ENCODE measurements at regions not wholly inside any gene's neighbourhood (a gene's known extent, or its start where the extent isn't known, plus 50 kb on each side); places are given as distances from the start of the nearest gene placed in this dataset.
"Not testable (repeated sequence)": the region's sequence is repeated elsewhere in the genome, so short reads cannot be mapped to it uniquely, and the experiment has no call there.

DNA sequence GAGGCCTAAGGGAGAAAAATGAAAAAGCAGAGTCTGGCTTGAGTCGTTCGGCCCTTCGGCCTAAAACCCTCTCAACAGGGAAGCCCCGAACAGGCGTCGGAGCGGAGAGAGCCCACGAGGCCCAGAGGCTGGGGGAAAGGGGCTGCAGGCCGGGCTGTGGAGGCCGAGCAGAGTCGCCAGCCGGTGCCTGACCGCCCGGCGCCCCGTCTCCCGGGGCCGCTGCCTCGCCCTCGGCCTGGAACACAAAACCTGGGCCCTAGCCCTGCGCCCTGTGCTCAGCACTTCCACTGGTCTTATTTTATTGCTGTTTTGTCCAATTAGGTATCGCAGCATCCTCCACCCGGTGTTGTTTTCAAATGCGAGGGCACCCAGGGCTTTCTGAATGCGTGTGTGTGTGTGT lies 110.1 kb upstream of the FOXD4L5 start:
- not testable (repeated sequence) for DNase-seq (ENCODE audit: low read depth)

DNA sequence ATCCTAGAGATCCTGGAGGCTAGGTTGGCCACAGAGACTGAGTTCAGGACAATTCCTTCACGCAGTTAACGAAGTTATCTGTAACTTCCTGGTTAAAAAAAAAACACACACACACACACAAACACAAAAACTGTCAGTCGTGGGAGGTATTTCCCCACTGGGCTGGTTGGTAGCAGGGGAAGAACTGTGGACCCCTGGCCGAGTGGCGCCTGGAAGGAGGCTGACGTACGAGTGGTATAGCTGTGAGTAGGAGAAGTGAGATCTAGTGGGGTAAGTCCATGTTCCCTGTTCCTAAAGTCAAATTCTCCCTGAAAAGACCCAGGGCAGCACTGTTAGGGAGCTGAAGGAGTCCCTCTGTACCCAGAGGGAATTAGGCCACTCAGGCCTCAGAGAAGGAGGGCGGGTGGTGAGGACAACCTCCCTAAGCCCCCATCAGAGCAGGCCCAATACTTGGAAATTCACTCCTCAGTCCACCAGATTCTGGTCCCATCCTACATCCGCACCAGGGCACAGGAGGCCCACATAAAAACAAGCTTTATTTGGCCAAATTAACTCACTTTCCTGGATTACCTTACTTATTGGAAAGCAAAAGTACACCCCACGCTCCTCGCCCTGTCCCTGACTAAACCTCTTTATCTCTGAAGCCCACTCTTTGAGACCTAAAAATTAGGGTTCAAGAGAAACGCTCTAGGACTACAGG lies 108.3 kb upstream of the FOXD4L5 start:
- DNase-seq (ENCODE audit: low read depth), result not testable (repeated sequence)

DNA sequence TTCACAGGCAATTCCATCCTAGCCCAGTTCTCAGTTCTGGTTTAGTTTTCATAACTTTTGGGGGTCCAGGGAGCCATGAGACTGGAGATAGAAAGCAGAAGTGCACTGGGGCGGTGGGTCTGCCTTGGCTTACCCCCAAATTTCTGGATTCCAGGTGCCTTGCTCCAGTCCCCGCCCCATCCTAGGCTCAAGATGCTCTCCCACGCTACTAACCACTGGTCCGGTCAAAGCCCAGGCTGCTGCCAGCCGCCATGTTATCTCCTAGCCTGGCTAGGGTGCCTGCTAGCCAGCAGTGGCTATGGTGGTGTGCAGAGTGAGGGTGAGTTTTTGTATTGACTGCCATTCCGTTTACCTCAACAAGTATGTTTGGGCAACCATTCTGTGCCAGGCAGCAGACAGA lies 107.6 kb upstream of the FOXD4L5 start:
- not testable (repeated sequence) for DNase-seq (ENCODE audit: low read depth)

DNA sequence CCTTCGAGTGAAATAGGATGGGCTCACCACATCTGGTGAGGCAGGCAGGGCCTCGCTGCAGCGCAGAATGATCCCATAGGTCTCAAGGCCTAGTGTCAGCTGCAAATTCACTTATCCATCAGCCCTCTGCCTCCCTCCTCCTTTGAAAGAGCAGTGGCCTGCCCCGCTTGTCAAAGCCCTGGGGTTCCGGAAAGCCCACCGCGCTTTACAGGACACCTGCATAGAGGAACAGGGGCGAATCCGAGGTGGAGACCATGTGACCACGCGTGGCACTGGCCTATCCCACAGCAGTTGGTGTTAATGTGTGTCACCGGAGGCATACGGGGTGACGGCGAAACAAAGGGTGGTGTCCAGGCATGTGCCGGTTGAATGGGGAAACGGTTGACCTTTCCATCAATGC lies 104.7 kb upstream of the FOXD4L5 start:
- not testable (repeated sequence) for DNase-seq (ENCODE audit: low read depth)

DNA sequence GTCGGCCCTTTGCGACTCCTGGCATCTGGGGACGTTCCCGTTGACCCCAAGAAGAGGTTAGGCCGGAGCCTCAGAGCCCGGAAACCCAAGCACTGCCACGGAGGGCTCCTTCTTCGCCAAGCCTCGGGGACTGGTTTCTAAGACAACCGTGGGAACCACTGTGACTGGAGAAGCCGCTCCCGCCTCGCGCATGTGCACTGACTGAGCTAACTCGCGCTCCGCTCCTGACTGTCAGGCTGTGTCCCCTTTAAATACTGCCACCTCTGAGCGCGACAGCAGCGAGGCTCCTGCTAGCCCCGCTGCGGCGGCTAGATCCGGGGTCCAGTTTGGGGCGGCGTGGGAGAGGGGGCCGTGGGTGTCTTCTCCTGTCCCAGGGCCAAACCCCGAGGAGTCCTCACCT lies 104.2 kb upstream of the FOXD4L5 start:
- not testable (repeated sequence) for DNase-seq (ENCODE audit: low read depth)

DNA sequence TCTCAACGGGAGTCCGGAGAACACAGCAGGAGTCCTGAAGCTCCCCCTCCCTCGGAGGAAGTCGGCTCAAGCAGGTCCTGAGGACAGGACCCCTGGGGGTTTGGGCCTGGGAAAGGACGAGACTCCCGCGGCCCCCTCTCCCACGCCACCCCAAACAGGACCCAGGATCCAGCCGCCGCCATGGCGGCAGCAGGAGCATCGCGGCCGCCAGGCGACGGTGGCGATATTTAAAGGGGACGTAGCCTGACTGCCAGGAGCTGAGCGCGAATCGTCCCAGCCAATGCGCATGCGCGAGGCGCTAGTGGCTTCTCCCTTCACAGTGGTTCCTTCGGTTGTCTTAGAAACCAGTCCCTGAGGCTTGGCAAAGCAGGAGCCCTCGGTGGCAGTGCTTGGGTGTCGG lies 101.7 kb upstream of the FOXD4L5 start:
- peak; percentile 65 for DNase-seq (ENCODE audit: low read depth)

DNA sequence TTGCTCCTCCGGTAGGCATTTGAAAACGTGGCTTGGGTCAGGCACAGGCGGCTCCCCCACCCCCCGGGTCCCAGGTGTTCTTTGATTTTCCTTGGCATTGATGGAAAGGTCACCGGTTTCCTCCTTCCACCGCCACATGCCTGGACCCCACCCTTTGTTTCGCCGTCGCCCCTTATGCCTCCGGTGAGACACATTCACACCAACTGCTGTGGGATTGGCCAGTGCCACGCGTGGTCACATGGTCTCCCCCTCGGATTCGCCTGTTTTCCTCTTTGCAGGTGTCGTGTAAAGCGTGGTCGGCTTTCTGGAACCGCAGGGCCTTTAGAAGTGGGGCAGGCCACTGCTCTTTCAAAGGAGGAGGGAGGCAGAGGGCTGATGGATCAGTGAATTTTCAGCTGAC lies 101.2 kb upstream of the FOXD4L5 start:
- DNase-seq (ENCODE audit: low read depth), result not testable (repeated sequence)

DNA sequence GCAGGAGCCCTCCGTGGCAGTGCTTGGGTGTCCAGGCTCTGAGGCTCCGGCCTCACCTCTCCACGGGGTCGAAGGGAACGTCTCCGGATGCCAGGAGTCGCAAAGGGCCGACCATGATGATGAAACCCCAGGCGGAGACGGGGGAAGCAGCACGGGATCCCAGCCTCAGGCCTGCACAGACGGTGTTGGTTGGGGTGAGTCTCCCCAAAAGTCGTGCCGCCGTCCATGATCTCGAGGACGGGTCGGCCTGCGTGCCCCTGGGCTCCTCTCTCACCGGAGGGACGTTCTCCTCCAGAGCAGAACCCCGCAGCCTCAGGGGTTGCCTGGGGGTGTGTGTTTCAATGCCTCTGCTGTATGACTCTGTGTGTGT lies 100.6 kb upstream of the FOXD4L5 start:
- not testable (repeated sequence) for DNase-seq (ENCODE audit: low read depth)

DNA sequence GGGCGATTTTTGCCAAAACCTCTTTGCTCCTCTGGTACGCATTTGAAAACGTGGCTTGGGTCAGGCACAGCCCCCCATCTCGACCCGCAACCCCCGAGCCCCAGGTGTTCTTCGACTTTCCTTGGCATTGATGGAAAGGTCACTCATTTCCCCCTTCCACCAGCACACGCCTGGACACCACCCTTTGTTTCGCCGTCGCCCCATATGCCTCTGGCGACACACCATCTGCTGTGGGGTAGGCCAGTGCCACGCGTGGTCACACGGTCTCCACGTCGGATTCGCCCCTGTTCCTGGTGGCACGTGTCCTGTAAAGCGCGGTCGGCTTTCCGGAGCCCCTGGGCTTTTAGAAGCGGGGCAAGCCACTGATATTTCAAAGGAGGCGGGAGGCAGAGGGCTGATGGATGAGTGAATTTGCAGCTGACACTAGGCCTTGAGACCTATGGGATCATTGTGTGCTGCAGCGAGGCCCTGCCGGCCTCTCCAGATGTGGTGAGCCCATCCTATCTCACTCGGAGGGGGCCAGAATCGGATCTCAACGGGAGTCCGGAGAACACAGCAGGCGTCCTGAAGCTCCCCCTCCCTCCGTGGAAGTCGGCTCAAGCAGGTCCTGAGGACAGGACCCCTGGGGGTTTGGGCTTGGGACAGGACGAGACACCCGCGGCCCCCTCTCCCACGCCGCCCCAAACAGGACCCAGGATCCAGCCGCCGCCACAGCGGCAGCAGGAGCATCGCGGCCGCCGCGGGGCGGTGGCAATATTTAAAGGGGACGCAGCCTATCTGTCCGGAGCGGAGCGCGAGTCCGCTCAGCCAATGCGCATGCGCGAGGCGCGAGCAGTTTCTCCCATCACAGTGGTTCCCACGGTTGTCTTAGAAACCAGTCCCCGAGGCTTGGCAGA lies 100.0 kb upstream of the FOXD4L5 start:
- DNase-seq (ENCODE audit: low read depth), result not testable (repeated sequence)

DNA sequence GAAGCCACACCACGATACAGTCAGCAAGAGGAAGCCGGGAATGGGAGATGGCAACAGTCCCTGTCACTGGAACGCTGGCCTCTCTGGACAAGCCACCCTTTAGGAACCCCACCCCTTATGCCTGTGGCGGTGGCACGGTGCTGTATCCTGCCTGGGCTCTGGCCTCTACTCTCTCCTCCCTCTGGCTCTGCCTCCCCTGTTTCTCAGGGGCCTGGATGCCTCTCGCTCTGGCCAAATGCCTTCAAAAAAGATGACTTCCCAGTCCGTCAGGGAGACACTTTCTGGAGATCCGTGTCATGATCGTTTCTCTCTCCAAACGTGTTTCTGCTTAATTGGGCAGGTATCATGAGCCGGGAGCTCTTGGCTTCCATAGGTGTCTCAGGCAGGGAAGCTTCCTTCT lies 99.1 kb upstream of the FOXD4L5 start:
- not testable (repeated sequence) for DNase-seq (ENCODE audit: low read depth)

DNA sequence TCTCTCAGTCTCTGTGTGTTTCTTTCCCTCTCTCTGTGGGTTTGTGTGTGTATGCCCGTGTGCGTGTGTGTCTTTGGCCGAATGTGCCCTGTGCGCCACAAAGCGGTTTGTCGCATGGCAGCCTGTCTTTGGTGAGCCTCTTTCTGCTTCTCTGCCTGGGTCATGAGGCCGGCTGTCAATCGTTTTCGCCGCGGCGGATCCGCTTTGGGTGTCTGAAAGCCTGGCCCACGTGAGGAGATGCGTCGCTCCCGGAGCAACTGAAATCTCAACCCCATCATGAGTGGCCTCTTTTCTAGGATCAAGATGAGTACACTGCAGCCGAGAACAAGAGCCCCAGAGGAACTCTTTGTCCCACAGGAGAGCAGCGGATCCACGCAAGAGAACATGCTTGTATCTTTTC lies 98.6 kb upstream of the FOXD4L5 start:
- not testable (repeated sequence) for DNase-seq (ENCODE audit: low read depth)

DNA sequence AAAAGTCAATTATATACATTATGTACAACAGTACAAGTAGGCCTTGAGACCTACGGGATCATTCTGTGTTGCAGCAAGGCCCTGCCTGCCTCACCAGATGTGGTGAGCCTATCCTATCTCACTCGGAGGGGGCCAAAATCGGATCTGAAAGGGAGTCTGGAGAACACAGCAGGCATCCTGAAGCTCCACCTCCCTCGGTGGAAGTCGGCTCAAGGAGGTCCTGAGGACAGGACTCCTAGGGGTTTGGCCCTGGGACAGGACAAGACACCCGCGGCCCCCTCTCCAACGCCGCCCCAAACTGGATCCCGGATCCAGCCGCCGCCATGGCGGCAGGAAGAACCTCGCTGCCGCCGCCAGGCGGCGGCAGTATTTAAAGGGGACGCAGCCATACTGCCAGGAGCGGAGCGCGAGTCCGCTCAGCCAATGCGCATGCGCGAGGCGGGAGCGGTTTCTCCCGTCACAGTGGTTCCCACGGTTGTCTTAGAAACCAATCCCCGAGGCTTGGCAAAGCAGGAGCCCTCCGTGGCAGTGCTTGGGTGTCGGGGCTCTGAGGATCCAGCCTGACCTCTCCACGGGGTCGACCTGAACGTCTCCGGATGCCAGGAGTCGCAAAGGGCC lies 97.8 kb upstream of the FOXD4L5 start:
- not testable (repeated sequence) for DNase-seq (ENCODE audit: low read depth)

Measured in stimulated activated CD8-positive, alpha-beta memory T cell treated with anti-CD3 and anti-CD28 coated beads, Interleukin-12 subunit alpha, Interleukin-12 subunit beta, amount 100 ng/mL, for 1 hour (primary cell).